Endothelial cell (in vitro differentiated cells): ENCODE measurements at regions not wholly inside any gene's neighbourhood (a gene's known extent, or its start where the extent isn't known, plus 50 kb on each side); places are given as distances from the start of the nearest gene placed in this dataset.

Experiments used
- DNase-seq: peaks from one replicate; pipeline ENCODE4 v3.0.0; 2021; ENCODE audit warnings: low spot score
- H3K27ac Mint-ChIP-seq: one replicate; pipeline ENCODE4 v1.8.0; 2021; ENCODE audit warnings: mixed read lengths, inconsistent platforms; ENCODE audit not compliant: unreplicated experiment
- H3K27me3 Mint-ChIP-seq: one replicate; pipeline ENCODE4 v1.8.0; 2021; ENCODE audit warnings: mild to moderate bottlenecking, moderate library complexity, mixed read lengths, inconsistent platforms; ENCODE audit not compliant: unreplicated experiment
- H3K36me3 Mint-ChIP-seq: one replicate; pipeline ENCODE4 v1.8.0; 2021; ENCODE audit warnings: mild to moderate bottlenecking, low read depth, mixed read lengths, inconsistent platforms; ENCODE audit not compliant: unreplicated experiment
- H3K4me1 Mint-ChIP-seq: one replicate; pipeline ENCODE4 v1.8.0; 2021; ENCODE audit warnings: mild to moderate bottlenecking, mixed read lengths, inconsistent platforms; ENCODE audit not compliant: unreplicated experiment
- H3K4me3 Mint-ChIP-seq: one replicate; pipeline ENCODE4 v1.8.0; 2021; ENCODE audit warnings: mild to moderate bottlenecking, mixed read lengths, inconsistent platforms; ENCODE audit not compliant: unreplicated experiment
- H3K9me3 Mint-ChIP-seq: one replicate; pipeline ENCODE4 v1.8.0; 2021; ENCODE audit warnings: mixed read lengths, inconsistent platforms; ENCODE audit not compliant: unreplicated experiment
- TF ChIP-seq, protein P1 (sequence below): fragments of 200-600 bp; sonication (generic); IDR thresholded peaks from one replicate; pipeline ENCODE4 v1.5.0; 2021; ENCODE audit warnings: antibody characterized with exemption; ENCODE audit not compliant: unreplicated experiment

DNA sequence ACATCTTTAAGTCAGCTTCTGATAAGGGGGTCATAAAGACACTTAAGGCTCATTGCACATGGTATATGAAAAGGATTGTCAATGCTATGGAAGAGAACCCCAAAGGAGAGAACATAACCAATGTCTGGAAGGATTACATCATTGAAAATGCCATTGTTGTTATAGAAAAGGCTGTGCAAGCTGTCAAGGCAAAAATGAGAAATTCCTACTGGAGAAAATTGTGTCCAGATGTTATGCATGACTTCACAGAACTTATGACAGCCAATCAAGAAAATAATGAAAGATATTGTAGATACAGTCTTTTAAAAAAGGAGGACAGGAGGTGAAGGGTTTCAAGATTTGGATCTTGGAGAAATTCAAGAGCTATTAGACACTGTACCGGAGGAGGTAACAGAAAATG lies 96.3 kb upstream of the MBNL1 start:
- TF ChIP-seq, protein P1, sequence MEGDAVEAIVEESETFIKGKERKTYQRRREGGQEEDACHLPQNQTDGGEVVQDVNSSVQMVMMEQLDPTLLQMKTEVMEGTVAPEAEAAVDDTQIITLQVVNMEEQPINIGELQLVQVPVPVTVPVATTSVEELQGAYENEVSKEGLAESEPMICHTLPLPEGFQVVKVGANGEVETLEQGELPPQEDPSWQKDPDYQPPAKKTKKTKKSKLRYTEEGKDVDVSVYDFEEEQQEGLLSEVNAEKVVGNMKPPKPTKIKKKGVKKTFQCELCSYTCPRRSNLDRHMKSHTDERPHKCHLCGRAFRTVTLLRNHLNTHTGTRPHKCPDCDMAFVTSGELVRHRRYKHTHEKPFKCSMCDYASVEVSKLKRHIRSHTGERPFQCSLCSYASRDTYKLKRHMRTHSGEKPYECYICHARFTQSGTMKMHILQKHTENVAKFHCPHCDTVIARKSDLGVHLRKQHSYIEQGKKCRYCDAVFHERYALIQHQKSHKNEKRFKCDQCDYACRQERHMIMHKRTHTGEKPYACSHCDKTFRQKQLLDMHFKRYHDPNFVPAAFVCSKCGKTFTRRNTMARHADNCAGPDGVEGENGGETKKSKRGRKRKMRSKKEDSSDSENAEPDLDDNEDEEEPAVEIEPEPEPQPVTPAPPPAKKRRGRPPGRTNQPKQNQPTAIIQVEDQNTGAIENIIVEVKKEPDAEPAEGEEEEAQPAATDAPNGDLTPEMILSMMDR = no peak
- Mint-ChIP-seq H3K36me3 (no peaks in the 10 kb centered on the region), H3K27me3 (peaks cover 1% of the 10 kb centered on the region), H3K9me3 (no peaks in the 10 kb centered on the region), H3K4me3 (no peak overlapping the region), H3K27ac (no peak overlapping the region), H3K4me1 (no peaks in the 10 kb centered on the region)
- DNase-seq = no peak

DNA sequence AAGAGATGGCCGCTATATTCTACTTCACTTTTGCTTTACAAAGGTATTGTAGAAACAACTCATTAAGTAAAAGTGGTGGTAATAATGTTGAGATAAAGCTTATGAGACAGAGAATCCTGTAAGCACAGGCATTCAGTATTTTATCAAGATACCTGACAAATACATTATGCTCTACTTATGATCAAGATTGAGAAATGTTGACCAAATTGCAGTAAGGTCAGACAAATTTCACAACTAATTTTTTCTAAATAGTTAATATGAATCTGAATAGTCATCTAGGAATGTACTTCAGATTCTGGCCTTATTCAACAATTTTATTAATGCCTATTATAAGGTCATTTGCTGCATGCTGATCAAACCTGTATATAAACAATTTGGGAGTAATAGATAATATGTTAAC lies 95.1 kb upstream of the MBNL1 start:
- Mint-ChIP-seq H3K27ac (no peak overlapping the region), H3K36me3 (no peaks in the 10 kb centered on the region), H3K9me3 (no peaks in the 10 kb centered on the region), H3K27me3 (peaks cover 1% of the 10 kb centered on the region), H3K4me3 (no peak overlapping the region), H3K4me1 (no peaks in the 10 kb centered on the region)
- DNase-seq = no peak
- TF ChIP-seq, protein P1 = no peak

DNA sequence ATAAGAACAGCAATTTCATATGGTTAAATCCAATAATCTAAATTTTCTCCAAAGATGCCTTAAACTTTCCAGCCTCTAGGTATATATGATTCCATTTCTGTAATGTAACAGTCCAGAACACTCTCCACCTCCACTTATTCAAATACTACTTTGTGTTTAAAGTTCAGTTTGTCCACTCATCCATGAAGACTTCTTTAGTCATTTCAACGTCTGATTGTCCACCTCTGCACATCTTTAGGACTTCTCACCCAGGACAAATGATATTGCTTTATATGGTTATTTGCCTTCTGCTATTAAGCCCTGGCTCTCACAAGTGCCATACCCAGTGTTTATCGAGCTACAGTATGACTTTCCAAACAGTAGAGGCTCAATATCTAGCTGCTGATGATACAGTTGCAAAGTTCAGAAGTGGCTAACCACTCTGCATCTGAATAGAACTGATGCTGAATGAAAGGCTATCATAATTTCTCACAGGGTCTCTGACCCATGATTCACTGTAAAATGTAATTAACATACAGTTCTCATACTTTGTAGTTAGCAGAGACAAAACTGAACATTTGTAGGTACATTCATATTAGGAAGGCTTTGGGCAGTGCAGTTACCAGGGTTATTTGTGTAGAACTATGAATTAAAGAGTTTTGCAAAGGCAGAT lies 93.7 kb upstream of the MBNL1 start:
- H3K27ac Mint-ChIP-seq = no peak overlapping the region
- no peak for DNase-seq
- no peak overlapping the region for H3K4me3 Mint-ChIP-seq
- H3K4me1 Mint-ChIP-seq = peaks cover under 1% of the 10 kb centered on the region
- TF ChIP-seq, protein P1 = no peak
- no peaks in the 10 kb centered on the region for H3K27me3 Mint-ChIP-seq
- H3K36me3 Mint-ChIP-seq = no peaks in the 10 kb centered on the region
- no peaks in the 10 kb centered on the region for H3K9me3 Mint-ChIP-seq

DNA sequence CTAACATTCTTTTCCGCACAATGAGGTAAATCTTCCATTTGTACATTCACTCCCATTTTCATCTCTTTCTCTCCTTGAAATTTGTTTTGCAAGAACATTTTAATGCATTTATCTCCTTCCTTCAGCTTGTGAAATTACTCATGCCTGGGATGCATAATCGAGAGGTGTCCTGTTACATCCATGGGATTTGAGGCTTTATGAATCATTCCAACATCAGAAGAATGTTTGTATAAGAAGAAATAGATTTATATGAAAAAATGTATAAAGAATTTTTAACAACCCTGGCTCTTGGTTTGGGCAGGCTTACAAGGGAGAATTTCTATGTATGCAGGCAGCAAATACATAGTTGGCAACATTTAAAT lies 93.2 kb upstream of the MBNL1 start:
- H3K9me3 Mint-ChIP-seq = no peaks in the 10 kb centered on the region
- peaks cover 2% of the 10 kb centered on the region for H3K4me1 Mint-ChIP-seq
- H3K27me3 Mint-ChIP-seq = no peaks in the 10 kb centered on the region
- TF ChIP-seq, protein P1 = no peak
- DNase-seq = no peak
- no peaks in the 10 kb centered on the region for H3K36me3 Mint-ChIP-seq
- H3K4me3 Mint-ChIP-seq = no peak overlapping the region
- no peak overlapping the region for H3K27ac Mint-ChIP-seq

DNA sequence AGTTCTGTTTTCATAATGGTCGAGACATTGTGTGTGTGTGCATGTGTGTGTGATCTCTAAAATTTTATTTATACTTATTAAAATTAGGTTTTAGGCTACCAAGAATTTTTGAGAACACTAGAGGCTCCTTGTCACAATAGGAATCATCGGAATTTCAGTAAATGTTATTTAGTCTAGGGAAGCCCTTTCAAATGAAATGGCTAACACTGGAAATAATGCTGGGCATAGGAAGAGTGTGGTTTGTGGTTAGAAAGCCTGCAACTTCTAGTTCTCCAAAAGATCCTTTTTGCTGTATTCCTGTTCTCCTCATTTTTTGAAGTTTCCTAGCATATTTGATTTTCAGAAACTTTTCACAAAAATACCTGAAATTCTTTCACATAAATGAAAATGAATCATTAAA lies 92.5 kb upstream of the MBNL1 start:
- Mint-ChIP-seq H3K4me3 (no peak overlapping the region), H3K9me3 (no peaks in the 10 kb centered on the region), H3K4me1 (peaks cover 2% of the 10 kb centered on the region), H3K27me3 (no peaks in the 10 kb centered on the region), H3K27ac (no peak overlapping the region), H3K36me3 (no peaks in the 10 kb centered on the region)
- no peak for DNase-seq
- TF ChIP-seq, protein P1 = no peak
